ENCODE measurements at regions not wholly inside any gene's neighbourhood (a gene's known extent, or its start where the extent isn't known, plus 50 kb on each side); places are given as distances from the start of the nearest gene placed in this dataset.

GRCh38 chr15:52626671-52627369, 52.4 kb downstream of the ATOSA start:
- DNase-seq = peak; percentile 43

GRCh38 chr15:52624262-52624661, 54.9 kb downstream of the ATOSA start:
- no peak for DNase-seq

GRCh38 chr15:52622791-52623190, 54.0 kb upstream of the ARPP19 start:
- DNase-seq = no peak

GRCh38 chr15:52620496-52620895, 51.7 kb upstream of the ARPP19 start:
- no peak for DNase-seq
